Colonic mucosa (tissue), 4 donors: ENCODE measurements at regions not wholly inside any gene's neighbourhood (a gene's known extent, or its start where the extent isn't known, plus 50 kb on each side); places are given as distances from the start of the nearest gene placed in this dataset.

Experiments used
- DNase-seq: peaks from one replicate; pipeline ENCODE4 v3.0.0-alpha.2; 2020
- H3K27ac ChIP-seq: fragments of 200-600 bp; one replicate; pipeline ENCODE4 v1.8.0; 2021
- H3K27me3 ChIP-seq: fragments of 200-600 bp; one replicate; pipeline ENCODE4 v1.8.0; 2021
- H3K36me3 ChIP-seq: fragments of 200-600 bp; one replicate; pipeline ENCODE4 v1.8.0; 2021
- H3K4me1 ChIP-seq: fragments of 200-600 bp; one replicate; pipeline ENCODE4 v1.8.0; 2021; ENCODE audit warnings: mild to moderate bottlenecking
- H3K4me3 ChIP-seq: fragments of 200-600 bp; one replicate; pipeline ENCODE4 v1.8.0; 2021
- H3K9ac ChIP-seq, 2 donors: one replicate each; pipeline ENCODE4 v1.7.0; 2013; ENCODE audit warnings: control low read depth in 2 of 2, low read depth in 2 of 2, low read length in 2 of 2
- H3K9me3 ChIP-seq: fragments of 200-600 bp; one replicate; pipeline ENCODE4 v1.8.0; 2021
- intact Hi-C: fragments of 100-400 bp; cut with DNase I; formaldehyde crosslinking; loops from one replicate; pipeline ENCODE4 v1.14.1; 2022
- TF ChIP-seq, protein P1 (sequence below): fragments of 200-600 bp; IDR thresholded peaks from one replicate; pipeline ENCODE4 v1.8.0; 2022; ENCODE audit warnings: antibody characterized with exemption, mild to moderate bottlenecking
- donor health status: healthy.
- donor health status: DM: no; HTN: no; CAD: no.
- donor health status: DM: no; HTN: no; CAD: no.

DNA sequence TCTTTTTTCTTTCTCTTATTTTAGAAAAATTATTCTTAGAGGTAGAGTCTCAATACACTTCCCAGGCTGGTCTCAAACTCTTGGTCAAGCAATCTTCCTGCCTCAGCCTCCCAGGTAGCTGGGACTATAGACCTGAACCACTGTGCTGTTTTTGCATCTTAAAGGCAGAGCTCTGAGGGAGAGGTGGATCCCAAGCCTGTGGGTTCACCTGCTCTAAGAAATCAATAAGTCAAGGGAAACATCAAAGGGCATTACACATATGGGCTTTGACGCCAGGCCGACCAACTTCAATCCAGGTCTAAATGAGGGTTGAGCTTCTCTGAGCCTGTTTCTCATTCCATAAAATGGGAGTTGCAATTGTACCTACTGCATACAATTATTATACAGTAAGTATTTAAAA lies 223.9 kb downstream of the LY86 start:
- DNase-seq = no peak
- TF ChIP-seq, protein P1, sequence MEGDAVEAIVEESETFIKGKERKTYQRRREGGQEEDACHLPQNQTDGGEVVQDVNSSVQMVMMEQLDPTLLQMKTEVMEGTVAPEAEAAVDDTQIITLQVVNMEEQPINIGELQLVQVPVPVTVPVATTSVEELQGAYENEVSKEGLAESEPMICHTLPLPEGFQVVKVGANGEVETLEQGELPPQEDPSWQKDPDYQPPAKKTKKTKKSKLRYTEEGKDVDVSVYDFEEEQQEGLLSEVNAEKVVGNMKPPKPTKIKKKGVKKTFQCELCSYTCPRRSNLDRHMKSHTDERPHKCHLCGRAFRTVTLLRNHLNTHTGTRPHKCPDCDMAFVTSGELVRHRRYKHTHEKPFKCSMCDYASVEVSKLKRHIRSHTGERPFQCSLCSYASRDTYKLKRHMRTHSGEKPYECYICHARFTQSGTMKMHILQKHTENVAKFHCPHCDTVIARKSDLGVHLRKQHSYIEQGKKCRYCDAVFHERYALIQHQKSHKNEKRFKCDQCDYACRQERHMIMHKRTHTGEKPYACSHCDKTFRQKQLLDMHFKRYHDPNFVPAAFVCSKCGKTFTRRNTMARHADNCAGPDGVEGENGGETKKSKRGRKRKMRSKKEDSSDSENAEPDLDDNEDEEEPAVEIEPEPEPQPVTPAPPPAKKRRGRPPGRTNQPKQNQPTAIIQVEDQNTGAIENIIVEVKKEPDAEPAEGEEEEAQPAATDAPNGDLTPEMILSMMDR = no peak
- Histone ChIP-seq H3K27ac (peak overlapping the region; percentile 78), H3K27me3 (no peaks in the 10 kb centered on the region), H3K9ac (peak overlapping the region in 1 of 2 donors; percentile 72), H3K36me3 (no peaks in the 10 kb centered on the region), H3K4me1 (no peaks in the 10 kb centered on the region), H3K4me3 (no peak overlapping the region), H3K9me3 (no peaks in the 10 kb centered on the region)
- intact Hi-C loops = no loop called here

DNA sequence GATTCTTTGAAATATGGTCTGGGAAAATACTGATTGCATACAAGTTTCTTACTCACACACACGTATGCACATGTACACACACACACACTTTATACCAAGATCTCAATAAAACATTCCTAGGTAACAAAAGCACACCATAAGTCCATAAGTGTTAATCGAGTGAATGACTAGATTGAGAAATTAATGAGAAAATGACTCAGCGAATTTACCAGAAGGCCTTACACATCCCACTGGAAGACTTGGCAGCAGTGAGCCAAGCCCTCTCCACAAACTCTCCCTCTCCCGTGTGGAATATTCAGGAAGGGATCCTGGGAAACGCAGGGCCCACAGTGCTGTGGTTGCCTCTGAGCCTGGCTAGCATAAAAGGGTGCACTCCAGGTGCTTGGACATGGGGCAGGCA lies 227.2 kb downstream of the LY86 start:
- TF ChIP-seq, protein P1 = no peak

DNA sequence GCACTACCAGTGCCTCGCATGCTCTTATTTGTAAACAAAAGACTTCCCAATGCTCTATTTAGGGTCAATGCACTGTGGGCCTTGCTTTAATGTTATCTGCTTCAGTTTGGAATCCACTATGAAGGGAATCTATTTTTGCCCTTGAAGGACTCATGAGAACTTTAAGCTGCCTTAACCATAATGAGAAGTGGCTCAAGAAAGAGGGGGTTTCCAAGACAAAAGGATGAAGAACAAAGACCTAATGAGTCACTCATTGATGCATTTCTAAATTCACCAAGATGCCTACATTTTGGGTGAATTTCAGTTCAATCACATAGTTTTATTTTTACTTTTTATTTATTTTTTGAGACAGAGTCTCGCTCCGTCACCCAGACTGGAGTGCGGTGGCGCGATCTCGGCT lies 228.2 kb downstream of the LY86 start:
- Histone ChIP-seq H3K4me1 (no peaks in the 10 kb centered on the region), H3K9ac (no peak overlapping the region), H3K4me3 (no peak overlapping the region), H3K27me3 (no peaks in the 10 kb centered on the region), H3K9me3 (no peaks in the 10 kb centered on the region), H3K27ac (no peak overlapping the region), H3K36me3 (no peaks in the 10 kb centered on the region)
- no peak for DNase-seq
- intact Hi-C loops = no loop called here
- TF ChIP-seq, protein P1 = no peak

More for the DNA sequence above, 227.2 kb downstream of the LY86 start:
- H3K4me3 ChIP-seq = no peak overlapping the region
- no peaks in the 10 kb centered on the region for H3K9me3 ChIP-seq
- DNase-seq = no peak
- no peaks in the 10 kb centered on the region for H3K36me3 ChIP-seq
- no peak overlapping the region for H3K9ac ChIP-seq
- H3K4me1 ChIP-seq = no peaks in the 10 kb centered on the region
- intact Hi-C loops = no loop called here
- H3K27ac ChIP-seq = no peak overlapping the region
- H3K27me3 ChIP-seq = no peaks in the 10 kb centered on the region

DNA sequence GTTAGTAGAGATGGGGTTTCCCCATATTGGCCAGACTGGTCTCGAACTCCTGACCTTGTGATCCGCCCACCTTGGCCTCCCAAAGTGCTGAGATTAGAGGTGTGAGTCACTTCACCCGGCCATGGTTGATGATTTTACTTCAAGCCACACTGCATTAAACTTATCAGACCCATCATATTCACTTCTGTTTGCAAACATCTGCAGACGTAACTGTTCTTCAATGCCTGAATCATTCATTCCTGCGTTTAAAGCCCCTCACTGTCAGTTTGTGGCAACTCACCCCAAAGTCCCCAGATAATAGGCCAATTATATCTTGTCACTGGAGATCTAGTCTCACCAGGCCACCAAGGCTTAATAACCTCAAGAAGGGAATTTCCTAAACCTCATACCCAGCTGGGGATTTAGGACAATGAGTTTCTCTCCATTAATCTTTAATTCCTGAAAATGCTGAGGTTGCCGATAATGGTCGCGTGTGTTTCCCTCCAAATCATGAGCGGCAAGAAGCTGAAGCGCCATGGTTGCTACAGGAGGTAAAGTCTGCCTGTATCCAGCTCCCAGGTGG lies 229.6 kb downstream of the LY86 start:
- no peaks in the 10 kb centered on the region for H3K9me3 ChIP-seq
- no peaks in the 10 kb centered on the region for H3K27me3 ChIP-seq
- TF ChIP-seq, protein P1 = no peak
- intact Hi-C loops = no loop called here
- DNase-seq = no peak
- H3K36me3 ChIP-seq = no peaks in the 10 kb centered on the region
- no peak overlapping the region for H3K4me3 ChIP-seq
- H3K4me1 ChIP-seq = no peaks in the 10 kb centered on the region
- H3K9ac ChIP-seq = no peak overlapping the region
- no peak overlapping the region for H3K27ac ChIP-seq

DNA sequence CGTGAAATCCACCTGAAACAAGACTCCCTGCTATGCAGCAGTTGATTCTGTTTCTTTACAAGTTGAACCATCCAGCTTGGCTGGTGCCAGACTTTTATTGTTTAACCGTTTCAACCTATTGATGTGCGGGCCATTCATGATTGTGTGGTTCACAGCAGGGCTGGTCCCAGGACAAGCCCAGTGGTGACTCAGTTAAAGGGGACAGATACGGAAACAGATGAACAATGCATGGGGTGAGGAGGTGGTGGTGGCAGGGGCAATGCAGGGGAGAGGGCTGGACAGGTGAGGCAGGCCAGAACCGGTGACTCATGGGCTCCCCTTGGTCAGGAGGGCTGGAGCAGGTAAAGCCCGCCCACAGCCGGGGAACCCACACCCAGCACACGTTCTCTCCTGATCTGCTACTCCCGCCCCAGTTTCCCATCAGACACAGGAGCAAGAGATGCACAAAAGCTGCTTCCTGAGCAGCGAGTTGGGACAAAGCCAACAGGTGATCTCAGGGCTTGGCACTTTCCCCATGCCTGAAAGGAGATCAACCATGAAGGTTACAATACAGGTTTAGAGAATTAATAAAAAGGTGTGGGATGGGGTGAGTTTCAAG lies 232.2 kb downstream of the LY86 start:
- no peaks in the 10 kb centered on the region for H3K4me1 ChIP-seq
- no peaks in the 10 kb centered on the region for H3K36me3 ChIP-seq
- intact Hi-C loops = no loop called here
- peak overlapping the region; percentile 56 for H3K27ac ChIP-seq
- DNase-seq = peak; percentile 85
- H3K27me3 ChIP-seq = no peaks in the 10 kb centered on the region
- H3K9ac ChIP-seq = no peak overlapping the region
- H3K9me3 ChIP-seq = no peaks in the 10 kb centered on the region
- TF ChIP-seq, protein P1 = no peak
- no peak overlapping the region for H3K4me3 ChIP-seq
